ENCODE measurements at regions not wholly inside any gene's neighbourhood (a gene's known extent, or its start where the extent isn't known, plus 50 kb on each side); places are given as distances from the start of the nearest gene placed in this dataset.

DNA sequence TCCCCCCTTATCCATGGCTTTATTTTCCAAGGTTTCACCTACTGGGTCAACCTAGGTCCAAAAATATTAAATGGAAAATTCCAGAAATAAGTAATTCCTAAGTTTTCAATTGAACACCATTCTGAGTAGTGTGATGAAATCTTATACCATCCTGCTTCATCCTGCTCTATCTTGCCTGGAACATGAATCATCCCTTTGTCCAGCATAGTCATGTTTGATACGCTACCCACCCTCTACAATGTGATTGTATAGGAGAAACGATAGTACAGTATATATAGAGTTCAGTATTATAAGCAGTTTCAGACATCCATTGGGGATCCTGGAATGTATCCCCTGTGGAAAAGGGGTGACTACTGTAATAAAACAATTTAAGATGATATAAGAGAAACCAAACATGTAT is 62.2 kb downstream of the IFNG start:
- BruUV-seq (replicated peaks): no TSS peak
- no peaks in the 10 kb centered on the region for H3K36me3 Mint-ChIP-seq (ENCODE audit: insufficient read depth, unreplicated experiment)
- ChIA-PET CTCF (interaction anchor here (0.7 to 1.6 kb wide), 3 partner anchors 18 to 58 kb away, joined by 3 to 10 read pairs (median 3); no protein-coding TSS in a partner anchor), POLR2A (no interaction called here)
- no peak overlapping the region for H3K4me3 Mint-ChIP-seq (ENCODE audit: unreplicated experiment)
- TF ChIP-seq, protein P1, sequence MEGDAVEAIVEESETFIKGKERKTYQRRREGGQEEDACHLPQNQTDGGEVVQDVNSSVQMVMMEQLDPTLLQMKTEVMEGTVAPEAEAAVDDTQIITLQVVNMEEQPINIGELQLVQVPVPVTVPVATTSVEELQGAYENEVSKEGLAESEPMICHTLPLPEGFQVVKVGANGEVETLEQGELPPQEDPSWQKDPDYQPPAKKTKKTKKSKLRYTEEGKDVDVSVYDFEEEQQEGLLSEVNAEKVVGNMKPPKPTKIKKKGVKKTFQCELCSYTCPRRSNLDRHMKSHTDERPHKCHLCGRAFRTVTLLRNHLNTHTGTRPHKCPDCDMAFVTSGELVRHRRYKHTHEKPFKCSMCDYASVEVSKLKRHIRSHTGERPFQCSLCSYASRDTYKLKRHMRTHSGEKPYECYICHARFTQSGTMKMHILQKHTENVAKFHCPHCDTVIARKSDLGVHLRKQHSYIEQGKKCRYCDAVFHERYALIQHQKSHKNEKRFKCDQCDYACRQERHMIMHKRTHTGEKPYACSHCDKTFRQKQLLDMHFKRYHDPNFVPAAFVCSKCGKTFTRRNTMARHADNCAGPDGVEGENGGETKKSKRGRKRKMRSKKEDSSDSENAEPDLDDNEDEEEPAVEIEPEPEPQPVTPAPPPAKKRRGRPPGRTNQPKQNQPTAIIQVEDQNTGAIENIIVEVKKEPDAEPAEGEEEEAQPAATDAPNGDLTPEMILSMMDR (IDR thresholded peaks at IDR 0.05; ENCODE audit: unreplicated experiment): no peak
- H3K27me3 Mint-ChIP-seq (ENCODE audit: insufficient read depth, unreplicated experiment): peaks cover 9% of the 10 kb centered on the region
- intact Hi-C loops (cut with micrococcal nuclease): no loop called here
- peak overlapping the region; percentile 39 for H3K27ac Mint-ChIP-seq (ENCODE audit: low read depth, unreplicated experiment)
- DNase-seq (ENCODE audit: unreplicated experiment): peak; percentile 44
- H3K4me1 Mint-ChIP-seq (ENCODE audit: insufficient read depth, unreplicated experiment): peaks cover 17% of the 10 kb centered on the region
- no peaks in the 10 kb centered on the region for H3K9me3 Mint-ChIP-seq (ENCODE audit: unreplicated experiment)

DNA sequence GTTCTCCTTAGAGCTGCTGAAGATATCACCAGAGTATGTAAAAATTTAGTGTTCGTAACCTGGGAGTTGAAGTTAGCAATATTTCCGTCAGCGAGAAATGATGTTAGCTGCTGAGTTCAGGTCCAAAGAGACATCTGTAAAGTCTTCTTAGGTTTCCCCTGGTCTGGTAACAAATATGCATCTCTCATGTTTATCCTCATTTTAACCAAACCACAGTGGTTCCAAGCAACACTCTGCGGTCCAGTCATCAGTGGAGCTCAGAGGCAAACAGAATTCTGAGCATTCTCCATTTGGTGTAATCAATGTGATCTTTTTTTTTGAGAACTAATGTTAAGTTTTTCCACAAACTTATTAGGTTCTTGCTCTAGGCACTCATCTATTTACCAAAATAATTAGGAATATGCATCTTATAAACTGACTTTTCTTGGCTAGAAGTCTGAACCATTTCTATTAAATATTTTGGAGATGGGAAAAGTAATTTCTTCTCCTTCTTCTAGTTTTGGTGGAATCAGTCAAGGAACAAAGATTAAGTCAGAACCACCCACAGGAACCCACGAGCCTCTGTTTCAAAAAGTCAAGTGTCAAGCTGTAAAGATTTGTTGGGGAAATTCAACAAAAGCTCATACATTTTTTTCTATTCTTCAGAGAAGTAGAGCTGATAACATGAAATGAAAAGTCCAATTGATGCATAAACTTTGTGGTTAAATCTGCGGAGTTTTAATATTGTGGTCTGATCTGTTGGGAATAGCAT is 64.7 kb downstream of the IFNG start:
- Mint-ChIP-seq H3K4me3 (ENCODE audit: unreplicated experiment) (no peak overlapping the region), H3K36me3 (ENCODE audit: insufficient read depth, unreplicated experiment) (no peaks in the 10 kb centered on the region), H3K27me3 (ENCODE audit: insufficient read depth, unreplicated experiment) (no peaks in the 10 kb centered on the region), H3K9me3 (ENCODE audit: unreplicated experiment) (peaks cover 8% of the 10 kb centered on the region), H3K27ac (ENCODE audit: low read depth, unreplicated experiment) (no peak overlapping the region), H3K4me1 (ENCODE audit: insufficient read depth, unreplicated experiment) (peaks cover 13% of the 10 kb centered on the region)
- CTCF ChIA-PET: interaction anchor here (1.1 to 1.4 kb wide), 2 partner anchors 87 to 128 kb away, joined by 3 to 4 read pairs; no protein-coding TSS in a partner anchor
- DNase-seq (ENCODE audit: unreplicated experiment): no peak
- no TSS peak for BruUV-seq (replicated peaks)
- POLR2A ChIA-PET: interaction anchor here (0.6 kb wide), 1 partner anchor 15 kb away, joined by 3 read pairs; no protein-coding TSS in a partner anchor
- intact Hi-C loops (cut with micrococcal nuclease): no loop called here
- TF ChIP-seq, protein P1 (IDR thresholded peaks at IDR 0.05; ENCODE audit: unreplicated experiment): no peak

DNA sequence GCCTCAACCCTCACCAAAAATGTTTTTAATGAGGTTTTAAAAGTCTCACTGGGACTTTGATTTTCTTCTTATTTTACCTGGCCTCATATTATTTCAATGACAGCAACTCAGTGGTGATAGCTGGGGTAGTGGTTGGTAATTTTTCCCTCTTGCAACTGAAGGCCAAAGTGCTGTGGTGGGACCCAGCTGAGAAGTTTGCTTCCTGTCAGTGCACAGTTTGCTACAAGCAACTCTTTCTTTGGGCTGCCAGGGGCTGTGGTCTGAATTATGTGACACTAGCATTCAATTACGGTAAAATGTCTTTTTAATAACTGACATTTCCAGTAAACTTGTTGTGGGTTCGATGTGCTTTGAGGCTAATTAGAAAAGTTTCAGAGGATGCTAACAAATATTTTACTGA is 65.3 kb downstream of the IFNG start:
- no TSS peak for BruUV-seq (replicated peaks)
- Mint-ChIP-seq H3K4me3 (ENCODE audit: unreplicated experiment) (no peak overlapping the region), H3K9me3 (ENCODE audit: unreplicated experiment) (peaks cover 15% of the 10 kb centered on the region)

DNA sequence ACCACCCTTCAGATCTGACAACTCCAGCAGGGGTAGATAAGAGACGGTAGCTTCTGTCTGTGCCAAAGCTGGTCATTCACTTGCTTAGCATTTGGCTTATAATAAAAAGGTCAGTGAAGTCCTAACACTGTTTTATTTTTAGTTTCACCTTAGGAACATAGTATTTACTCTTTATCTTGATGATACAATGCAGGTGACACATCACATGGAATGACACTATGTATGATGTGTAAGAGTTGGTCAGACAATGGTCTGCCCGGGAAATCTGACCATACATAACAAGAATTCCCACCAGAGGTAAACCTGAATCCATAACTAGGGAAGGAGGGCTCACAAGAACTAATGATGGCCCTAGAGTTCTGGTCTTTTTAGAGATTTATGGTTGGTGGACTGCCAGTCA is 66.6 kb downstream of the IFNG start:
- H3K27me3 Mint-ChIP-seq (ENCODE audit: insufficient read depth, unreplicated experiment): no peaks in the 10 kb centered on the region
- H3K27ac Mint-ChIP-seq (ENCODE audit: low read depth, unreplicated experiment): no peak overlapping the region
- intact Hi-C loops (cut with micrococcal nuclease): no loop called here
- TF ChIP-seq, protein P1 (IDR thresholded peaks at IDR 0.05; ENCODE audit: unreplicated experiment): no peak
- no peak overlapping the region for H3K4me3 Mint-ChIP-seq (ENCODE audit: unreplicated experiment)
- CTCF ChIA-PET: interaction anchor here (1.6 kb wide), 1 partner anchor 11 kb away, joined by 3 read pairs; no protein-coding TSS in a partner anchor
- peaks cover 13% of the 10 kb centered on the region for H3K4me1 Mint-ChIP-seq (ENCODE audit: insufficient read depth, unreplicated experiment)
- POLR2A ChIA-PET: no interaction called here
- no peak for DNase-seq (ENCODE audit: unreplicated experiment)
- no peaks in the 10 kb centered on the region for H3K36me3 Mint-ChIP-seq (ENCODE audit: insufficient read depth, unreplicated experiment)
- peaks cover 19% of the 10 kb centered on the region for H3K9me3 Mint-ChIP-seq (ENCODE audit: unreplicated experiment)
- BruUV-seq (replicated peaks): no TSS peak

More for the DNA sequence above, 65.3 kb downstream of the IFNG start:
- intact Hi-C loops (cut with micrococcal nuclease): no loop called here
- H3K4me1 Mint-ChIP-seq (ENCODE audit: insufficient read depth, unreplicated experiment): peaks cover 13% of the 10 kb centered on the region
- TF ChIP-seq, protein P1 (IDR thresholded peaks at IDR 0.05; ENCODE audit: unreplicated experiment): no peak
- H3K27ac Mint-ChIP-seq (ENCODE audit: low read depth, unreplicated experiment): no peak overlapping the region
- H3K27me3 Mint-ChIP-seq (ENCODE audit: insufficient read depth, unreplicated experiment): no peaks in the 10 kb centered on the region
- no peak for DNase-seq (ENCODE audit: unreplicated experiment)
- no peaks in the 10 kb centered on the region for H3K36me3 Mint-ChIP-seq (ENCODE audit: insufficient read depth, unreplicated experiment)
- POLR2A ChIA-PET: interaction anchor here (0.6 kb wide), 1 partner anchor 16 kb away, joined by 3 read pairs; no protein-coding TSS in a partner anchor
- CTCF ChIA-PET: interaction anchor here (1.1 to 1.4 kb wide), 2 partner anchors 86 to 129 kb away, joined by 3 to 4 read pairs; no protein-coding TSS in a partner anchor
